ENCODE measurements at regions not wholly inside any gene's neighbourhood (a gene's known extent, or its start where the extent isn't known, plus 50 kb on each side); places are given as distances from the start of the nearest gene placed in this dataset.

DNA sequence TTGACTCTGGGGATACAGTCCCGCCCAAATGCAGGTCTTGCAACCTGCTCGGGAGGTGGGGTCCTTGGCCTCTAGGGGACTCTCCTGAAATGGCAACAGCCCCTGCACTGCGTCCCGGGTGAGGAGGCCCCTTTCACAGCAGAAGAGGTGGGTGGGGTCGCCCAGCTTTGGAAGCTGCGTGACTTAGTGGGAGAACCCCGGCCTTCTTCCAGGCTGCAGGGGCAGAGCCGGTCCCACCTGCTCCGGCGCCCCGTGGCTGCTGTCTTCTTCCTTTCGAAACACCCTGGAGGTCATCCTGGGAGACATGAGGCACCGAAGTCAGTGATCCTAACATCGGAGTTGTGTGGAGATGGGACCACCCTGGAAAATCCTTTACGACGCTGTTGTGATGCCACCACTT, 103.7 kb upstream of the ADRA2C start:
- no peak for DNase-seq (ENCODE audit: low spot score)
- peak overlapping the region; percentile 29 for H3K27ac Mint-ChIP-seq
- H3K36me3 ChIP-seq = no peaks in the 10 kb centered on the region
- peaks cover 17% of the 10 kb centered on the region for H3K27me3 Mint-ChIP-seq (ENCODE audit: insufficient read depth, low read depth)
- no peak overlapping the region for H3K4me2 ChIP-seq
- no peak overlapping the region for H2AFZ ChIP-seq (replicated peaks)
- H3K79me2 ChIP-seq (ENCODE audit: low read depth) = no peaks in the 10 kb centered on the region
- H3K9me3 ChIP-seq (ENCODE audit: low read depth) = no peaks in the 10 kb centered on the region
- no peak overlapping the region for H3K4me3 ChIP-seq
- no peaks in the 10 kb centered on the region for H3K36me3 Mint-ChIP-seq
- peaks cover 10% of the 10 kb centered on the region for H3K4me1 ChIP-seq
- TF ChIP-seq EZH2phosphoT487 (IDR thresholded peaks at IDR 0.05) (no peak), EZH2 (IDR thresholded peaks at IDR 0.05) (no peak)
- TF ChIP-seq, protein P1, sequence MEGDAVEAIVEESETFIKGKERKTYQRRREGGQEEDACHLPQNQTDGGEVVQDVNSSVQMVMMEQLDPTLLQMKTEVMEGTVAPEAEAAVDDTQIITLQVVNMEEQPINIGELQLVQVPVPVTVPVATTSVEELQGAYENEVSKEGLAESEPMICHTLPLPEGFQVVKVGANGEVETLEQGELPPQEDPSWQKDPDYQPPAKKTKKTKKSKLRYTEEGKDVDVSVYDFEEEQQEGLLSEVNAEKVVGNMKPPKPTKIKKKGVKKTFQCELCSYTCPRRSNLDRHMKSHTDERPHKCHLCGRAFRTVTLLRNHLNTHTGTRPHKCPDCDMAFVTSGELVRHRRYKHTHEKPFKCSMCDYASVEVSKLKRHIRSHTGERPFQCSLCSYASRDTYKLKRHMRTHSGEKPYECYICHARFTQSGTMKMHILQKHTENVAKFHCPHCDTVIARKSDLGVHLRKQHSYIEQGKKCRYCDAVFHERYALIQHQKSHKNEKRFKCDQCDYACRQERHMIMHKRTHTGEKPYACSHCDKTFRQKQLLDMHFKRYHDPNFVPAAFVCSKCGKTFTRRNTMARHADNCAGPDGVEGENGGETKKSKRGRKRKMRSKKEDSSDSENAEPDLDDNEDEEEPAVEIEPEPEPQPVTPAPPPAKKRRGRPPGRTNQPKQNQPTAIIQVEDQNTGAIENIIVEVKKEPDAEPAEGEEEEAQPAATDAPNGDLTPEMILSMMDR (IDR thresholded peaks at IDR 0.05) = no peak
- no peaks in the 10 kb centered on the region for H3K27me3 ChIP-seq
- no peaks in the 10 kb centered on the region for H3F3A ChIP-seq (ENCODE audit: low read depth)
- no peak overlapping the region for H3K4me3 Mint-ChIP-seq
- H3K27ac ChIP-seq = no peak overlapping the region
- peaks cover 10% of the 10 kb centered on the region for H3K9me3 Mint-ChIP-seq
- no peak overlapping the region for H3K9ac ChIP-seq
- H4K20me1 ChIP-seq (ENCODE audit: low read depth) = no peaks in the 10 kb centered on the region
- H3K4me1 Mint-ChIP-seq = peaks cover 48% of the 10 kb centered on the region

DNA sequence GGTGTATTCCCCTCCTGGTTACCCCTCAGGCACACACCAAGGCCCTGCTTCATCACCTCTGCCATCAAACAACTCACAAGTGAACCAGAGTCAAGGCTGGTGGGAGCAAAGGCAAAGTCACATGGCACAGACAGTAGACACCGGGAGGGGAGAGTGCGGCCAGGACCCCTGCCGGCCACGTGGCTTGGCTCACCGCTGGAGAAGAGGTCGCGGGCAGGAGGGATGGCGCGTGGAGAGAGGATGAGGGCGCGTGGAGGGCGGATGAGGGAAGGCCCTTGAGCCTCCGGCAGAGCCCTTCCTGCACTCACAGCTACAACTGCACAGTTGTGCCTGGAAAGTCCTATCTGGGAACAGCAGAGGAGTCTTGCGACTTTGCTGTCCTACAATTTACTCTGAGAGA, 104.2 kb upstream of the ADRA2C start:
- Histone ChIP-seq H3K79me2 (ENCODE audit: low read depth) (no peaks in the 10 kb centered on the region), H3K36me3 (no peaks in the 10 kb centered on the region), H3K9ac (no peak overlapping the region), H3K27ac (no peak overlapping the region), H3K4me1 (peaks cover 14% of the 10 kb centered on the region), H4K20me1 (ENCODE audit: low read depth) (no peaks in the 10 kb centered on the region), H3K4me2 (no peak overlapping the region), H3F3A (ENCODE audit: low read depth) (no peaks in the 10 kb centered on the region), H3K9me3 (ENCODE audit: low read depth) (no peaks in the 10 kb centered on the region), H3K4me3 (no peak overlapping the region), H2AFZ (replicated peaks) (no peak overlapping the region), H3K27me3 (no peaks in the 10 kb centered on the region)
- no peak for DNase-seq (ENCODE audit: low spot score)
- peak overlapping the region; percentile 29 for H3K27ac Mint-ChIP-seq
- peaks cover 51% of the 10 kb centered on the region for H3K4me1 Mint-ChIP-seq
- no peak overlapping the region for H3K4me3 Mint-ChIP-seq
- H3K27me3 Mint-ChIP-seq (ENCODE audit: insufficient read depth, low read depth) = peaks cover 15% of the 10 kb centered on the region
- TF ChIP-seq EZH2phosphoT487 (IDR thresholded peaks at IDR 0.05) (no peak), EZH2 (IDR thresholded peaks at IDR 0.05) (no peak)
- TF ChIP-seq, protein P1 (IDR thresholded peaks at IDR 0.05) = no peak
- H3K9me3 Mint-ChIP-seq = peaks cover 4% of the 10 kb centered on the region
- no peaks in the 10 kb centered on the region for H3K36me3 Mint-ChIP-seq

DNA sequence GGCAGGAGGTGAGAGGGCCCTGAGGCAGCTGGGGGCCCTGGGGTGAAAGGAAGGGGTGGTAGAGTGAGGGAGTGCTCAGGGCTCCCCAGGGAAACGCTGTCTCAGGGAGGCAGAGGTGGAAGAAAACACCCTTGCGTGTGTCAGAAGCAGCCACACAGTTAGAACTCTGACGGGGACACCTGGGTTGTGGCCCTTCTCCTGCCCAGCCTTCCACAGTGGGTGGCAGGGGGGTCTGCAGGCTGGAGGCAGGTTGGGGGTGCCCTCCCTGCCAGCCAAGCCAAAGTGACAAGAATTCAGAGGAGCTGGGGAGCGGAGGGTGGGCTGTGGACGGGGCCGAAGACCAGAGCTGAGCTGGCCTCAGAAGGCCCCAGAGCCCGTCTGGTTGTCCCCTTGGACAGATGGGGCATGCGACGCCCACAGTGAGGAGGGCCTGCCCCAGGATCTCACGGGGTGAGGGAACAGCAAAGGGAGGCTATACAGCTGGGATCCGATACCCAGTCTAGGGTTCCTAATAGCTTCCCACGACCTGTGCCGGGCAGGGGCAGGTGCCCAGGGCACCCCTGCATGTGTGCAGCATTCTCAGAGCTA, 105.2 kb upstream of the ADRA2C start:
- peaks cover 4% of the 10 kb centered on the region for H3K9me3 Mint-ChIP-seq
- no peak overlapping the region for H2AFZ ChIP-seq (replicated peaks)

More for the DNA sequence above, 105.2 kb upstream of the ADRA2C start:
- no peak for DNase-seq (ENCODE audit: low spot score)
- Mint-ChIP-seq H3K4me3 (no peak overlapping the region), H3K4me1 (peaks cover 60% of the 10 kb centered on the region), H3K27ac (peak overlapping the region; percentile 64), H3K36me3 (peaks cover 2% of the 10 kb centered on the region), H3K27me3 (ENCODE audit: insufficient read depth, low read depth) (peaks cover 23% of the 10 kb centered on the region)
- Histone ChIP-seq H3K4me3 (no peak overlapping the region), H3K4me1 (peaks cover 17% of the 10 kb centered on the region), H3K79me2 (ENCODE audit: low read depth) (no peaks in the 10 kb centered on the region), H3K9me3 (ENCODE audit: low read depth) (no peaks in the 10 kb centered on the region), H3K27me3 (no peaks in the 10 kb centered on the region), H3K9ac (no peak overlapping the region), H3F3A (ENCODE audit: low read depth) (no peaks in the 10 kb centered on the region), H3K27ac (no peak overlapping the region), H3K36me3 (no peaks in the 10 kb centered on the region), H4K20me1 (ENCODE audit: low read depth) (no peaks in the 10 kb centered on the region), H3K4me2 (peak overlapping the region; percentile 38)
- TF ChIP-seq, protein P1 (IDR thresholded peaks at IDR 0.05) = no peak
- TF ChIP-seq EZH2phosphoT487 (IDR thresholded peaks at IDR 0.05) (no peak), EZH2 (IDR thresholded peaks at IDR 0.05) (no peak)
